Testis (tissue), 2 donors: ENCODE measurements at regions not wholly inside any gene's neighbourhood (a gene's known extent, or its start where the extent isn't known, plus 50 kb on each side); places are given as distances from the start of the nearest gene placed in this dataset.

Experiments used
- CTCF ChIP-seq, 3 experiments: fragments of 450-650 bp in 2 of 3; fragments of 200-600 bp in 1 of 3; sonication (generic) in 1 of 3; IDR thresholded peaks; one replicate each; pipeline ENCODE4 v1.5.1; 2016 to 2019; ENCODE audit warnings: antibody characterized with exemption in 3 of 3, mild to moderate bottlenecking in 2 of 3, moderate library complexity in 1 of 3
- POLR2A ChIP-seq: fragments of 450-650 bp; IDR thresholded peaks from one replicate; pipeline ENCODE4 v1.6.1; 2017; ENCODE audit warnings: antibody characterized with exemption, mild to moderate bottlenecking, moderate library complexity

GRCh38 chr15:96108405-96108804, 222.1 kb upstream of the NR2F2 start:
- TF ChIP-seq POLR2A = no peak
- no peak for TF ChIP-seq CTCF (IDR thresholded peaks at IDR 0.05)
